WERI-Rb-1 (cell line): ENCODE measurements at regions not wholly inside any gene's neighbourhood (a gene's known extent, or its start where the extent isn't known, plus 50 kb on each side); places are given as distances from the start of the nearest gene placed in this dataset.
"Not testable (repeated sequence)": the region's sequence is repeated elsewhere in the genome, so short reads cannot be mapped to it uniquely, and the experiment has no call there.

ENCODE experiments used
- DNase-seq: peaks from one replicate; pipeline ENCODE4 v3.0.0-alpha.2; 2020
- H3K27ac ChIP-seq: fragments of 250-450 bp; sonication (Bioruptor Pico); 2 replicates; pipeline ENCODE4 v1.5.1; 2020; ENCODE audit warnings: mild to moderate bottlenecking, moderate library complexity
- H3K27me3 ChIP-seq: fragments of 250-450 bp; sonication (Bioruptor Pico); 2 replicates; pipeline ENCODE4 v1.5.1; 2021; ENCODE audit warnings: mild to moderate bottlenecking, low read depth, moderate library complexity; ENCODE audit not compliant: insufficient read depth, severe bottlenecking
- H3K36me3 ChIP-seq: fragments of 250-450 bp; sonication (Bioruptor Pico); 2 replicates; pipeline ENCODE4 v1.5.1; 2020; ENCODE audit warnings: mild to moderate bottlenecking, moderate library complexity
- H3K4me3 ChIP-seq: 2 replicates; pipeline ENCODE4 v1.5.1; 2011; ENCODE audit warnings: low read depth, mild to moderate bottlenecking, control low read depth, low read length
- H3K9me3 ChIP-seq: fragments of 250-450 bp; sonication (Bioruptor Pico); 2 replicates; pipeline ENCODE4 v1.5.1; 2021; ENCODE audit warnings: mild to moderate bottlenecking, moderate library complexity; ENCODE audit not compliant: severe bottlenecking
- CTCF ChIP-seq: IDR thresholded peaks from 2 replicates; pipeline ENCODE4 v1.5.1; 2011; ENCODE audit warnings: low read depth, mild to moderate bottlenecking, control low read depth, inconsistent platforms, low read length

- H3K9me3 ChIP-seq, result no peaks in the 10 kb centered on the region
- DNase-seq, result no peak
- H3K27me3 ChIP-seq, result peaks cover 89% of the 10 kb centered on the region
- no peak overlapping the region for H3K4me3 ChIP-seq
- no peaks in the 10 kb centered on the region for H3K36me3 ChIP-seq
- no peak overlapping the region for H3K27ac ChIP-seq
- TF ChIP-seq CTCF, result no peak
Measured at GRCh38 chr4:188383180-188383579, 243.9 kb downstream of the TRIML1 start.

GRCh38 chr4:188387179-188387791 is 248.0 kb downstream of the TRIML1 start:
- DNase-seq, result no peak
- TF ChIP-seq CTCF, result no peak
- Histone ChIP-seq H3K27me3 (peaks cover 88% of the 10 kb centered on the region), H3K27ac (no peak overlapping the region), H3K4me3 (no peak overlapping the region), H3K9me3 (peaks cover 5% of the 10 kb centered on the region), H3K36me3 (no peaks in the 10 kb centered on the region)

GRCh38 chr4:188391349-188391748 is 252.1 kb downstream of the TRIML1 start:
- peak; percentile 29; the same call in 1 of the 2 replicates for TF ChIP-seq CTCF
- H3K9me3 ChIP-seq, DNase-seq, H3K36me3 ChIP-seq, H3K4me3 ChIP-seq, H3K27ac ChIP-seq: not testable (repeated sequence)
- peaks cover 80% of the 10 kb centered on the region for H3K27me3 ChIP-seq

DNA sequence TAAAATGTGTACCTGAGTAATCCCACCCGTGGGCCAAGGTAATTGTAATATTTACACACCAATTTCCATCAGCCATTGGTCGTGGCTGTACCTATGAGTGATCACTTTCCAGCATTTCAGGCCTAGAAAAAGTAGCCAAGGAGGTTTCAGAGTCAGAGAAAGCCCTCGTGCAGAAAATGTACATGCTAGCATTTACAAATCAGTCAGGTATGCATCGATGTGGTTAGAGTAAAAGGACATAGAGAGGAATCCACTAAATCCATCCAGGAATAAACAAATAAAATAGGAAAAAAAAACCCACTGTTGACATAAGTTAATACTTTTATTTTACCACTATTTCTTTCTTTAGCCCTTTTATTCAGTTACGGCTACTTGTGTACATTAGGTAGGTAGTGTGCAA is 256.8 kb downstream of the TRIML1 start:
- DNase-seq, result no peak
- TF ChIP-seq CTCF, result no peak
- H3K9me3 ChIP-seq, result peaks cover 4% of the 10 kb centered on the region
- peaks cover 84% of the 10 kb centered on the region for H3K27me3 ChIP-seq
- H3K4me3 ChIP-seq, result no peak overlapping the region
- no peaks in the 10 kb centered on the region for H3K36me3 ChIP-seq
- H3K27ac ChIP-seq, result no peak overlapping the region

DNA sequence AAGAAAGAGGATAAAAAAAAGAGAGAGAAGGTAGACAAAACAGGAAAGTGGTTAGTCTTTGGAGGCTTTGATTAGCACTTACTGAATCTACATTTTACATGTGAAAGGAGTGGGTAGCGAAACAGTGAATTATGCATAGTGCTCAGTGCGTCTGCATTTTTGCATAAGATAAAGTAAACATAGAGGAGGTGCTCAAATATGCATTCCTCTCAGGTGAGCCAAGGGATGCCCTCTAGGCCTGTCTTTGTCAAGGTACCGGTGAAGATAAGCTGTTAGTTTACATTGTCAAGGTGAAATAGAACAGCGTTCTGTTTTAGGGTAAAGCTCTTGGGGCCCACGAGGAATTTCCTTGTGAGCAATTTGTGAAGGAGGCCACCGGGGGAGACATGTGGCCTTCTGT is 260.6 kb downstream of the TRIML1 start:
- Histone ChIP-seq H3K9me3 (no peaks in the 10 kb centered on the region), H3K4me3 (no peak overlapping the region), H3K27me3 (peaks cover 89% of the 10 kb centered on the region), H3K27ac (no peak overlapping the region), H3K36me3 (no peaks in the 10 kb centered on the region)
- no peak for TF ChIP-seq CTCF
- no peak for DNase-seq

- DNase-seq, result no peak
Measured at GRCh38 chr4:188400451-188400850, 261.2 kb downstream of the TRIML1 start.

More at GRCh38 chr4:188400451-188400850, 261.2 kb downstream of the TRIML1 start:
- Histone ChIP-seq H3K9me3 (no peaks in the 10 kb centered on the region), H3K27ac (no peak overlapping the region), H3K27me3 (peaks cover 88% of the 10 kb centered on the region), H3K36me3 (no peaks in the 10 kb centered on the region), H3K4me3 (no peak overlapping the region)
- no peak for TF ChIP-seq CTCF
